ENCODE measurements at regions not wholly inside any gene's neighbourhood (a gene's known extent, or its start where the extent isn't known, plus 50 kb on each side); places are given as distances from the start of the nearest gene placed in this dataset.
"Not testable (repeated sequence)": the region's sequence is repeated elsewhere in the genome, so short reads cannot be mapped to it uniquely, and the experiment has no call there.

GRCh38 chr20:52060794-52061714 is 130.5 kb downstream of the ZFP64 start:
- DNase-seq (no peak), ATAC-seq (no peak)
- Histone ChIP-seq H3K36me3 (no peaks in the 10 kb centered on the region), H3K27me3 (no peaks in the 10 kb centered on the region), H3K27ac (no peak overlapping the region), H3K4me1 (no peaks in the 10 kb centered on the region), H3K4me3 (no peak overlapping the region), H3K9me3 (no peaks in the 10 kb centered on the region)
- no peak for TF ChIP-seq POLR2A (IDR thresholded peaks at IDR 0.05)
- TF ChIP-seq CTCF (IDR thresholded peaks at IDR 0.05 in 4 of 5, conservative IDR thresholded peaks at IDR 0.05 in 1 of 5): no peak
- intact Hi-C loops (cut with DNase I; ENCODE audit: low total_unique reads): no loop called here
- in situ Hi-C loops (cut with MboI; ENCODE audit: low sequenced_read_pairs in 4 of 4): no loop called here

- H3K27me3 ChIP-seq; DNase-seq; H3K4me3 ChIP-seq; in situ Hi-C loops (cut with MboI; ENCODE audit: low sequenced_read_pairs in 4 of 4); H3K9me3 ChIP-seq; intact Hi-C loops (cut with DNase I; ENCODE audit: low total_unique reads); H3K27ac ChIP-seq; ATAC-seq; H3K4me1 ChIP-seq; H3K36me3 ChIP-seq: not testable (repeated sequence)
Observed at GRCh38 chr20:52057133-52057532, 134.4 kb downstream of the ZFP64 start.

- no peaks in the 10 kb centered on the region for H3K9me3 ChIP-seq
- TF ChIP-seq POLR2A (IDR thresholded peaks at IDR 0.05): no peak
- no peak for TF ChIP-seq CTCF (IDR thresholded peaks at IDR 0.05 in 4 of 5, conservative IDR thresholded peaks at IDR 0.05 in 1 of 5)
- H3K4me3 ChIP-seq: no peak overlapping the region
- in situ Hi-C loops (cut with MboI; ENCODE audit: low sequenced_read_pairs in 4 of 4): no loop called here
- no peaks in the 10 kb centered on the region for H3K36me3 ChIP-seq
- H3K4me1 ChIP-seq: no peaks in the 10 kb centered on the region
- no peak overlapping the region for H3K27ac ChIP-seq
- no peaks in the 10 kb centered on the region for H3K27me3 ChIP-seq
- DNase-seq (no peak), ATAC-seq (no peak)
- intact Hi-C loops (cut with DNase I; ENCODE audit: low total_unique reads): no loop called here
Observed at GRCh38 chr20:52056203-52057062, 135.1 kb downstream of the ZFP64 start.

DNA sequence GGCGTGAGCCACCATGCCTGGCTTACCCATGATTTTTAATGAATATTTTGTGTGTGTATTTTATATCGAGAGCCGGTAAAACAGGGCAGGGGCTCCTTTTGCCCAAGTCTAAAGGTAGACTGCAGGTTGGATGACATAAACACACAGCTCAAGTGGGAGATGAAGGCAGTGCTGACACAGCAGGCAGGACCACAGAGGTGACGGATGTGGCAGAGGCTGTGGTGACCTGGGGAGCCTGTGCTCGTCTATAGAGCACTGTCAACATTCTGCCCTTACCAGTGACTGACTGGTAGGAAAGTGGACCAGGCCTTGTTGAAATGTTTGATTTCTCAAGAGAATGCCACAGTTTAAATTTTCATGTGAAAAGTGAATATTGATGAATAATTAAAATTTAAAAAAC is 137.5 kb downstream of the ZFP64 start:
- no peak overlapping the region for H3K4me3 ChIP-seq
- H3K36me3 ChIP-seq: no peaks in the 10 kb centered on the region
- TF ChIP-seq POLR2A (IDR thresholded peaks at IDR 0.05) (no peak), CTCF (IDR thresholded peaks at IDR 0.05 in 4 of 5, conservative IDR thresholded peaks at IDR 0.05 in 1 of 5) (no peak)
- intact Hi-C loops (cut with DNase I; ENCODE audit: low total_unique reads) (no loop called here), in situ Hi-C loops (cut with MboI; ENCODE audit: low sequenced_read_pairs in 4 of 4) (no loop called here)
- H3K27ac ChIP-seq: no peak overlapping the region
- no peaks in the 10 kb centered on the region for H3K9me3 ChIP-seq
- H3K27me3 ChIP-seq: no peaks in the 10 kb centered on the region
- no peaks in the 10 kb centered on the region for H3K4me1 ChIP-seq
- ATAC-seq (no peak), DNase-seq (no peak)
